ENCODE measurements at regions not wholly inside any gene's neighbourhood (a gene's known extent, or its start where the extent isn't known, plus 50 kb on each side); places are given as distances from the start of the nearest gene placed in this dataset.

DNA sequence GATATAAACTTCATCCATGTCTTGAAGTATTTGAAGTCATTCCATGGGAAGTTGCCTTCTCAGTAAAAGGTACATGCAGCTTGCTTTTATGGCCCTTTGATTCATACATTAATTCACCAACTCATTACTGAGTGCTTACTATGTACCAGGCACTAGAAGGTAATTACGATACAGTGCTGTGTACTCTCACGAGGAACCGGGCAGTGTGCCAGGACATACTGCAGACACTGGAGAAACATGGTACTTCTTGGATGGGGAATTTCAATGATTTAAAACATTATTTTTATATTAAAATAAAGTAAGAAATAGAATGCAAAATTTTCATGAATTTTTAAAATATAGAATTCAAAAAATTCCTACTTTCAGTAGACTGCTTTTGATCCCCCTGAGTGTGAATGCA, 71.4 kb upstream of the WDR41 start:
- TF ChIP-seq, protein P1, sequence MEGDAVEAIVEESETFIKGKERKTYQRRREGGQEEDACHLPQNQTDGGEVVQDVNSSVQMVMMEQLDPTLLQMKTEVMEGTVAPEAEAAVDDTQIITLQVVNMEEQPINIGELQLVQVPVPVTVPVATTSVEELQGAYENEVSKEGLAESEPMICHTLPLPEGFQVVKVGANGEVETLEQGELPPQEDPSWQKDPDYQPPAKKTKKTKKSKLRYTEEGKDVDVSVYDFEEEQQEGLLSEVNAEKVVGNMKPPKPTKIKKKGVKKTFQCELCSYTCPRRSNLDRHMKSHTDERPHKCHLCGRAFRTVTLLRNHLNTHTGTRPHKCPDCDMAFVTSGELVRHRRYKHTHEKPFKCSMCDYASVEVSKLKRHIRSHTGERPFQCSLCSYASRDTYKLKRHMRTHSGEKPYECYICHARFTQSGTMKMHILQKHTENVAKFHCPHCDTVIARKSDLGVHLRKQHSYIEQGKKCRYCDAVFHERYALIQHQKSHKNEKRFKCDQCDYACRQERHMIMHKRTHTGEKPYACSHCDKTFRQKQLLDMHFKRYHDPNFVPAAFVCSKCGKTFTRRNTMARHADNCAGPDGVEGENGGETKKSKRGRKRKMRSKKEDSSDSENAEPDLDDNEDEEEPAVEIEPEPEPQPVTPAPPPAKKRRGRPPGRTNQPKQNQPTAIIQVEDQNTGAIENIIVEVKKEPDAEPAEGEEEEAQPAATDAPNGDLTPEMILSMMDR (conservative IDR thresholded peaks at IDR 0.05 in 1 of 2, IDR thresholded peaks at IDR 0.05 in 1 of 2; ENCODE audit: low read depth in 1 of 2, low read length in 2 of 2) = no peak
- TF ChIP-seq EZH2 (IDR thresholded peaks at IDR 0.05; ENCODE audit: low read length, missing control alignments) = no peak
